ENCODE measurements at regions not wholly inside any gene's neighbourhood (a gene's known extent, or its start where the extent isn't known, plus 50 kb on each side); places are given as distances from the start of the nearest gene placed in this dataset.
A peak's percentile ranks its signal among the peaks of the same experiment; 100 is the strongest.

DNA sequence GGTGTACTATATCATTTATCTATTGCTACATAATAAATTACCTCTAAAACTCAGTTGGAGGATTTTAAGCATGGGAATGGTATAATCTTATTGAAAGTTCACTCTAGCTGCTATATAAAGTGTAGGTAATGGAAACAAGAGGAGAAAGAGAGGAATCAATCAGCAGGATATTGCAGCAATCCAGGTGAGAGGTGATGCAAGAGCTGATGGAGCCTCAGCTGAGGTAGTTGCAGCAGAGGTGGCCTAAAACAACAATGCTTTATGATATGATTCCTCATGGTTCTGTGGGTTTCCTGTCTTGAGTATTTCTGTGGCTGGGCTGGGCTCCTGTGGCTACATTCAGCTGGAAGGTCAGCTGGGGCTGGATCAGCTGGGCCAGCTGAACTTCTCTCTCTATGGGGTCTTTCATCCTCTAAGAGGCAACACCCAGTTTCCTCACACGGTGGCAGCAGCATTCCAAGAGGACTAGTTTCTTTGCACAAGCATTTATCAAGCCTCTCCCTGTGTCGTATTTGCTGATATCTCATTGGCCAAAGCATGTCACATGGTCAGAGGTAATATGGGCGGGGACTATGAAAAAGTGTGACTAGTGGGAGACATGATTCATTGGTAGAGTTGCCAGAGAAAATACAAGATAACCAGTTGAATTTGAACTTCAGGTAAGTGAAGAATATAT is 135.4 kb upstream of the LARGE1 start:
- no peak for DNase-seq

DNA sequence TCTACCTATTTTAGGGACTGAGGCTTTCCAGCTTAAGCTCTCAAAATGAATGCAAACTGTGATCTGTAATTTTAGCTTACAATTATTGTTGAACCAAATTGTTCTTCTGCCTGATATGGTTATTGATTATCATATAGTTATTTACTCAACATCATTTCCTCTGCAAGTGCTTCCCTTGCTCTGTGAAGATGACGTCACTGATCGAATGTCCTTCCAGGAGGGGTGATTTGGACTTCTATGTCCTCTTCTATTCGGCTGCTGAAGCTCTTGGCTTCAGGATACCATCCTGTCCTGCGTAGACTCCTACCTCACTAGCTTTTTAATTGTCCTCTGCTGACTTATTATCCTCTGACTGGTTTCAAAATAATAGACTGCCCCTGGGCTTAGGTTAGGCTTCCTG is 137.4 kb upstream of the LARGE1 start:
- no peak for DNase-seq

DNA sequence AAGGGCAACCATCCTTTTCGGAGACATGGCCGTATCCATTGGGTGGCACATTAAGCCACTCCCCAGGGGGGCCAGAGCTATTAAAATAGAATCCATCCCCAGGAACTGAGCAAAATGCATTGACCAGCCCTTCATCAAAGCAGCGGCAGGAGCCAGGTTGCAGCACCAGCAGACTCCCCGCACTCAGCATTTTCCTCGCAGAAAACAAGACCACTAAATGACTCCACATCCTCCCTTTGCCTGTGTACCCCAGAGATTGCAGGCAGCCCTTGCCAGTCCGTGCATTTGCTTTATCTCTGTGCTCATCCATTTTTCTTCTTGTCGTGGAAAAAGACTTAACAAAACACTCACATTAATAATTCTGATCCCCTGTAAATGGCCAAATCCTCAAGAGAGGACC is 144.4 kb upstream of the LARGE1 start:
- no peak for DNase-seq

DNA sequence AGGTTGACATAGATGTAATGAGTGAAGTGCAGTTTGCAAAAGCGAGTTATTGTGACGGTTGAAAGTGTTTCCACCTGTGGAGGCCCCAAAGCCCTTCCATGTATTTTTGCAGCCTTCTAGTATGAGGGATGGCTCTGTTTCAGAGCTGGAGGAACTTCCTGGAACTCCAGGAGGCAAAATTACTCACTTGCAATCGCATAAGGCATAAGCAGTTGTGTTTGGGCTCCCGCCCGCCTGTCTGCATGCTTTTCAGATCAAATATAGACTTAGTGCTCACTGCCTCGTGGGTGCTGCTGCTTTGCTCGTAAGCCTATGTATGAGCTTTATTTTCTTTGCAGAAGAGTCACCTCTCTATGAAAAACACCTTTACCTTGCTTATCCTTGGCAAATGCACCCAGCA is 146.8 kb upstream of the LARGE1 start:
- no peak for DNase-seq

DNA sequence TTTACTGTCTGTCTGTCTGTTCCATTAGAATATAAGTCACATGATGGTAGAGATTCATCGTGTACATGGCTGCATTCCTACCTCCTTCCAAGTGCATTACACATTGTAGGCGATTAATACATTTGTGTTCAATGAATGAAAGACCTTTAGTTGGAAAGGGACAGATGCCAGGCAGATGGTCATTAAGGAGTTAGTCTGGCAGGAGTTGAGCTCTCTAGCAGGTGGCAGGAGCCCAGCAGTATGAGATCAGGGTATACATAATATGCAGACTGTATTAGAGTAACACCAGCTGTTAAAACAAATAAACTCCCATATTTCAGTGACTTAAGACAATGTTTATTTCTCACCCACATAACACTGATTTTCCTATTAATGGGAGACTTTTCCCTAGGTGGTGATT is 147.7 kb upstream of the LARGE1 start:
- no peak for DNase-seq

DNA sequence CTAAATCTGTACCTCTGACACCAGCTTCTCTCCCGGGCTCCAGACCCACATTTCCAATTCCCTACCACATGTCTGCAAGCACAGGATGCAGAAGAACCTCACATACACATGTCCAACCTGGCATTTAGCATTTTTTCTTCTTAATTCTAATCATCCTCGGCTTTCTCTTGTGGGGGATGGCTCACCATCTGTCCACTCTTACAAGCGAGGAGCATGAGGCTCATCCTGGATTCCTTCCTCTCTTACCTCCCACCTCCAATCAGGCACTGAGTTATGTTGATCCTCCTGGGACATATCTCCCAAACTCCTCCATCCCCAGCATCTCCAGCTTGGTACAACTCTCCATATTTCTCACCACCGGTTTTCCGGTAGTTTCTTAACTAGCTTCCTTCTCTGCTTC is 149.8 kb upstream of the LARGE1 start:
- no peak for DNase-seq

DNA sequence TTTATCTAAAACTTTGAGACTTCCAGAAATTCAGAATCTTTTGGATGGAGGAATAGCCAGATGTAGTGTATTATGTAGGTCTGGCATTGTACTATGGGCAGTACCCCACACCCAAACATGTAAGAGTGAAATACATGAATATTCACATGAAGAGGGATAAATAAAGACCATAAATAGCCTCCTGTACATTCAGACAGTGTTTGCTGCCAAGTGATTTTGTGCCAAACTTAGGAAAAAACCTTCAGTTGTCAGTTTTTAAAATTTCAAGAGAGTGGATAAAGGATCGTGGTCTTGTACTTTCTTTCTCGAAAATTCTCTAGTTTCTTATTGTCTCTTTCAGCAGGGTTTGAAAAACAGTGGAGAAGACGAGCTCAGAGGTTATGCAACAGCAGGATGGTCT is 150.3 kb upstream of the LARGE1 start:
- DNase-seq, result no peak

DNA sequence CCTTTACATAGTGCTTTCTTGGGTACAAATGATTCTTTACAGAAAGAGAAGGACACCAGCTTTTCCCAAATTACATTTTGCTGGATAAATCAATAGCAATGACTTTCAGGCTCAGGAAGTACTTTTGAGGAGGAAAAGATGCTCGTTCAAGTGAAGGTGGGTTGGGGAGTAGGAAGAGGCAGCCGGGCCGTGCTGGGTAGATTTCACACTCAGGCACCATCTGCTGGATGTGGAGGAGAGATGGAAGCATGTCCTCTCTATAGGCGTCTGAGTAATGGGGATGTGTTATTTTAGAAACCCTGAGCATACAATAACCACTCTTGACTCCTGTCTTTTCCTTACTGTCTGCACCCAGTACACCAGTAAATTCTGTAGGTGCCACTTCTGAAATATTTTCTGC is 152.3 kb upstream of the LARGE1 start:
- DNase-seq, result no peak

DNA sequence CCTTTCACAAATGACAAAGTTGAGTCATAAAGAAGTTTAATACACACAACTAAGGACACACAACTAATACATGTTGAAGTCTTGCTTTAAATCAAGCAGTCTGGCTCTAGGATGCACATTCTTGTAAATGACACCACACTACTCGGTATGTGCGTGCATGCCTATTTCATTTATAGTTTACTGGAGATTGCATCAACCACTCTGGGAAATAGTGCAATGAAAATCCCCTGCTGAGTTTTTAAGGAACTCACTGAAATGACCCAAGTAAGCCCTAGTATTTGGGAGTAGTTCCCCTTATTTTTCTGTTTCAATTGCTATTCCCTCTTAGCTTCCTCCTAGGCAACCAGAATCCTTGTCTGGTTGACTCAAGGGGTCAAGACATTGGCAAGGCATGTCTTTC is 160.2 kb upstream of the LARGE1 start:
- no peak for DNase-seq

DNA sequence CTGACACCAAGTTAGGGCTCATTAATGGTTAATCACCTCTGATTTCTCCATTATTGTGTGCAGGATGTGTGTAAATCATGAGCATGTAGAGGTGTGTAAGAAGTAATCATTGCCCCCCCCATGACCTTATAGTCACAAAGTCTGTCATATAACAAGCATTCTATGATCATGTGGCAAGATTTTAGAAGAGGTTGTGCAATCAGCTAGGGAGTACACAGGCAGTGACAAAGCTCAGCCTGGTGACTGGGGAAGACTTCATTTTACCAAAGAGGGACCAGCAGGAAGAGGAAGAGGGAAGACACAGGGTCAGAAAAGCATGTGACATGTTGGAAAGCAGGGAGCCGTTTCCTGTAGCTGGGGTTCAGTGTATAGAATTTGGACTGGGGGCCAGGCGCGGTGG is 176.5 kb upstream of the LARGE1 start:
- DNase-seq, result no peak

DNA sequence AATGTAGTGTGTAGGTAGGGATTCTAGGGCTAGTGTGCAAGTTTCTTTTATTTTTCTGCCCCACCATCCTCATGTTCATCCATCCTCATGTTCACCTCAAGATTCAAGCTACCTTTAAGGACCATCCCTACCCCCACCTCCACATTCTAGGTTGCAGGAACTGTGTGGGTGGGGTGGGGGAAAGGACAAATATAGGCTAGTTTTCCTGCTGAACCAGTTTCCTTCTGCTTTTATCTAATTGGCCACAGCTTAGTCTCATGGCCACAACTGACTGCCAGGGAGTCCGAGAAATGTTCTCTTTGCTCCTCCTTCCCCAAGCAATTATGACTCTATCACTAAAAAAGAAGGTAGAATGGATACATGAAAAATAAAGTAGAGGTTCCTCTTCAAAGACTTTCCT is 179.0 kb upstream of the LARGE1 start:
- DNase-seq, result no peak

DNA sequence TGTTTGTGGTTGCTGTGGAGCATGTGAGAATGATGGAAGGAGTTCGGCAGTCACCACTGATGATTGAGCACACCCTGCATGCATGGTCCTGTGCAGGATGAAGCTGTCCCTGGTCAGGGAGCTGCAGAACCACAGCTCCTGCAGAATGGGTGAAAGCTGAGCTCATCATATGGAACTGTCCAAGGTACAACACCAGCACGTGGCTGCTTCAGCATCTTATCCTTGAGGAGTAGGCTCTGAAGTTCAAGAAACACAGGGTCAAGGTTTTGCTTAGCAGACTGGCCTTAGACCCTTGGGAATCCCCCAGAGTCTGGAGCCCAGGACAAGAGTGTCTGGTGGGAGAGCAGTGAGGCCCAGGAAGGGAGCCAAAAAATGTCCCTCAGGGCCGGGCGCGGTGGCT is 182.4 kb upstream of the LARGE1 start:
- DNase-seq, result no peak

DNA sequence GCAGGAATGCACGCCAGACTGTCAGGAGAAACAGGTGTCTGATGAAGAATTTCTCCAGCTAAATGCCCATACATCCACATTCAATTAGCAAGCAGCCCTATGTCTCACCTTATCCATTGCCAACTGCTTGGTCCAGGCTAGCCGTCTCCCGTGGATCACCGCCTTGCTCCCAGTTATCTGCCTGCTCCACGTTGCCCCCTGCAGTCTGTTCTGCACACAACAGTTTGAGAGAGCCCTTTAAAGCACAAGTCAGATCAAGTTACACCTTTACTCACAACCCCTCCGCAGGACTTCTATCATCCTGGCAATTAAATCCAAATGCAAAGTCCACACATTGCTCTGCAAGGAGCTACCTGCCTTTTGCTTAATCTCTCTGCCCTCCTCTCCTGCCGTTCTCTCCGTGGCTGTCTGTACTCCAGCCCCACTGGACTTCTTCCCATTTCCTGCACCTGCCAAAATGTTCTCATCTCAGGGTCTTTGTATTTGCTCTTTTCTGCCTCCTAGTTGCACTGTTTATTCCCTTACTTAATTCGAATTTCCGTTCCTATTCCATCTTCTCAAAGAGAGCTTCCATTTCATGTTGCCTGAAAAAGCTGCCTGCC is 185.3 kb upstream of the LARGE1 start:
- DNase-seq, result no peak

DNA sequence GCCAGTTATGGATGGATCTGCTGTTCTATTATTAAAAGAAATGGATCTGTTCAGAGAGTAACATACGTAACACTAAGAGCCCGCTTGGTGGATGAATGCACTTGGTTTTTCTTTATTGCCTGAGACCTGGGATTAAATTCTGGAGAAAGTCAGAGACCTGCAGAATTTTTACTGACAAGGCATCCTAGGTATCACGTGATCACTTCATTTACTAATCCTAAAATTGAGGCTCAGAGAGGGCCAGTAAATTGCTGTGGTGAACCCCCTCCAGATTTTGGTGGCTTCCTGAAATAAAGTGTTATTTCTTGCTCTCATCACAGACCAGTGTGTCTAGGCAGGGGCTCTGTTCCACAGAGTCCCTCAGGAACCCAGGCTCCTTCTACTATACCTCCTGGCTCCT is 187.9 kb upstream of the LARGE1 start:
- no peak for DNase-seq

DNA sequence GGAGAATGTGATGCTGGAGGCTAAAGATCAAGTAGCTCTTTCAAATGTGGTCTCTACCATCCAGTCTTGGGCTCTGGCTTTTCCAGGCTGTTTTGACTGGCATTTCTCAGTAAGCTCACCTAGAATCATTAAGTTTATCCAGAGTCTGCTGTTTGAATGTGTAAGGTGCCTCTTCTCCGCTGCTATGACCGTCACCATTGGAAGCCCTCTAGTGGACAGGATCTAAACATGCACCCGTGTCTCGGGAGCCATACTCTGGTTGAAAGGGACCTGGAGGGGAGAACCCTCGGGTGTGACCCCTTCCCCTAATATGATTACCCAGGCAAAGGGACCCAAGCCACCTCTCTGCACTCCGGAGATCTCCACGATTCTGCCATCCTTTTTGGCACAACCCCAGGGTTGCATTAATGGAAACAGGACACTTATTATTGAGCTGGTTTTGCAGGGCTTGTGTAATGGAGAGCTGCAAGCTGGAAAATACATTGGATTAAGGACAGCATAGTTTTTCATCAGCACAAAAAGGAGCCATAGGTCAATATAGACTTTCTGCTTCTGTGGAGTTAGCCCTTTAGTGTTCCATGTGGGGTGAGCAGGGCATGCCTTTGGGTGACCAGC is 191.0 kb upstream of the LARGE1 start:
- DNase-seq, result no peak

DNA sequence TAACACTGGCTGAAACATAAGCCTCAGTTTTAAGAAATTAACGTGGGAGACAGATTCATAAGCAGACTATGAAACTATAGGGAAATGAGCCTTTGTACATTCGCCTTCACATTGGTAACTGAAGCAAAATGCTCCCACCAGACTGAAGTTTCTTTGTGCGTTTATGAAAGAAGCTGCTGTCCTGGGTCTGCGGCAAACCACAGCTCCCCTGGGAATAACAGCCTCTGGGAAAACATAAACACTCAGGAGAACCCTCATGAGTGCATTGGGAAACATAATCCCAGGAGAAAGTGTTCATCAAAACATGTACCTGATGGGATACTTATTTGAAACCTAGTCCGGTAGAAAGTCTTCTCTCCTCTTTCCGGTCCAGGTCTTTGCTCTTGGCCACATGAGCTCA is 193.1 kb upstream of the LARGE1 start:
- peak; percentile 12 for DNase-seq

DNA sequence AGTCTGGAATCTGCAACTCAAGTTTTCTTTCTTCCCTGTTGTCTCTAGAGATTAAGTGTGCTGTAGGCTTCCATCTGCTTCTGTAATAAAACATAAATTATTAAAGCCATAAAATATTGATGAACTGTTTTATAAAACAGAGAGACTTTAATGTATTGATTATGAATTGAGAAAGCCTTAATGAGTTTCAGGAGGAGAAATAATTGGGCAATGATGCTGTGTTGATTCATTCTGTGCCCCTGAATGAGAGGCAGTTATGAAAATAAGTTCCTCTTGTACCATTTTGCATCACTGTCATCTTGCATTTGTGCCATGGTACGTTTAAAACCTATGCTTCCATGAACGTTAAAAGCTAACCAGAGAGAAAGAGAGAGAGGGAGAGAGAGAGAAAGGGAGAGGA is 194.1 kb upstream of the LARGE1 start:
- no peak for DNase-seq

DNA sequence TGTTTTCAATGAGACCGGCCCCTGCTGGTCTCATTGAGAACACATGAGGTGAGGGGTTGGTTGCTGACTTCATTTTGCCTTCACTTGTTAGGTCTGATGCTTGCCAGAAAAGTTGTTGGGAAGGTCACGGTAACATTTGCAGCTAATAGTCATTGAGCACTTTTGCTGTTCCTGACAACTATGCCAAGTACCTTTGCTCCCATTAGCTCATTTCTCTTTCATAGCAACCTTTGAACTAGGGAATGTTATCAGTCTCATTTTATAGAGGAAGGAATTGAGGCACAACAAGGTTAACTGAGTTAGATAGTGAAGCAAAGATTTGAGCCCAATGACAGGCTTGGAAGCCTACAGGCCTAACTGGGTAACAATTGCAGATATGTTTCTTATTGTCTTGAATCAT is 195.4 kb upstream of the LARGE1 start:
- DNase-seq, result no peak

DNA sequence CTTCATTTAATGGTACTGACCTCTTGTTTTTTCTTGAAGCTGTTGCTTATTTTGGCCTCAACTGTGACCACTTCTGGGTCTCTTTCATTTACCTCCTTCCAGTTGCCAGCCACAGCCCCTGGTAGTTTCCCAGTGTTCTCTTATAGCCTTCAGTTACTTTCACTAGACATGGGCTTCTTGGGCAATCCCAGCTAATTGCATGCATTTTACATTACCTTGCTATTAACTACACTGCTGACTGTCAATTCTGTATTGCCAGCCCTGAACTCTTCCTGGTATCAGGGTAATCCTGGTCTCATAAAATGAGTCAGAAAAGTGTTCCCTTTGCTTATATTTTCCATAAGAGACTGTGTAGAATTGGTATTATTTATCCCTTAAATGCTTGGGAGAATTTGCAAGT is 195.8 kb upstream of the LARGE1 start:
- no peak for DNase-seq

DNA sequence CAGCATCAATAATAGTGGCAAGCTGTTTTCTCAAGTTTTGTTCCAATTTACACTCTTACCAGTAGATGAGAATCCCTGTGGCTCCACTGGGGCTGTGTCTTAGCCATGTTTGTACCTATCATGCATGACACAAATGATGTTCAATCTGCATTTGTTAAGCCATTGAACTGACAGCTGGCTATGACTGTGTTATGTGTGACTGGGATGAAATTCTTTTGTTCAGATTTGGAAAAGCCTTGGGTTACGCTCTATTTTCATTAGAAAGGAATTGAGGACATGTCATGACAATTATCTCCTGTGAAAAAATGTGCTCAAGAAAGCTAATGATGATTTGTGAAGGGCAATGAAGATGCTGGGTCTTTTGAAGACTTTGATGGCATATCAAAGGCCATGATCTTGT is 201.8 kb upstream of the LARGE1 start:
- DNase-seq, result no peak

DNA sequence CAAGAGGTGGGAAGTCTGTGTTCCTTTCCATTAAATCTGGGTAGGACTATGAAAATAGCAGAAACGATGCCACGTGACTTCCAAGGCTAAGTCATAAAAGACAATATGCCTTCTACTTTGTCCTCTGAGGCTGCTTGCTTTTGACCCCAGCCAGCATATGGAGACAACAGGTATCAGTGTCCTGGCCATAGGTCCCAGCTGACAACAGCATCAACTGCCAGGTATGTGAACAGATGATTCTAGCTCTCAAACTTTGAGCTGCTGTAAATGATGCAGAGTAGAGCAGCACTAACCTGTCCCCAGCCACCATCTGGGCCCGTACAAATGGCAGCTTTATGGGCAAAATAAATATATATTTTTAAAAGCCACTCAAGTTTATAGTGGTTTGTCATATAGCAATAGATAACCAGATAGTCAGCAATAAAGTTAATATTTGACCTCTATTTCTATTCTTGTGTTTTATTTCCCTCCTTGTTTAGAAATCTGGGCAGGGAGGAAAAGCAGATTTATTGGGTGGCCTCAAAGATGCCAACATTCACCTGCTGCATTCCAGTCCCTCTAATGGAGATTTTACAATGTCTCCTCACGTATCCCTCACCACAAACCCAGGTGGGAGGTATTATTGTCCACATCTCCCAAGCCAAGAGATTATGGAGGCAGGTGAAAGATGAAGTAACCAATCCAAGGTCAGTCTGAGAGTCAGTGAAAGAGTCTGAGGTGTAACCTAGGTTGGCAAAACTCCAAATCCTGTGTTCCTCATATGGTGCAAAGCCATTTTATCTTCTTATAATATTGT is 209.6 kb upstream of the LARGE1 start:
- DNase-seq, result no peak

DNA sequence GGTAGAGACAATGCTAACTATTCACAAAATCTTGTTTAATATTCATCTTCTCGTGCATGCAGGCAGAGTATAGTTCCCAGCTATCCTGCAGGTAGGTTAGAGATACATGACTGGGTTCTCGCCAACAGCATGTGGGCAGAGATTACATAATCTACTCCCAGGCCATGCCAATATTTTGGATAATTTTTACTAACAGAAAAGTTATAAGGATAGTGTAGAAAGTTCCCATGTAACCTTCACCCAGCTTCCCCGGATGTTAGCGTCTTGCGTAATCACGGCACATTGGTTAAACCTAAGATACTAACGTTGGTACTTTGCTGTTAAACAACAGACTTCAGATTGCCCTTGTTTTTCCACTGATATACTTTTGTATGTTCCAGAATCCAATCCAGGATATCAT is 215.5 kb upstream of the LARGE1 start:
- DNase-seq, result no peak

DNA sequence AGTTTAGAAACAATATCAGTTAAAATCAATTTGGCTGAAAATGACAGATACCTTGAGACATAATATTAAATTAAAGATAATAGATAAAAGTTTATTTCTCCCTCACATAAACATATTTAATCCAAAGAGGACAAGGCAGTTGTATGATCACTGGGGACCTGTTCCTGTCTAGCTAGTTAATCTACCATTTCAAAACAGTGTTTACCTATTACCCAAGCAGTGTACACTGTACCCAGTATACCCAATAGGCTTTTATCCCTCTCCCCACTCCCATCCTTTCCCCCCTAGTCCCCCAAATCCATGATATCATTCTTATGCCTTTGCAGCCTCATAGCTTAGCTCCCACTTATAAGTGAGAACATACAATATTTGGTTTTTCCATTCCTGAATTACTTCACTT is 229.7 kb upstream of the LARGE1 start:
- DNase-seq, result no peak

DNA sequence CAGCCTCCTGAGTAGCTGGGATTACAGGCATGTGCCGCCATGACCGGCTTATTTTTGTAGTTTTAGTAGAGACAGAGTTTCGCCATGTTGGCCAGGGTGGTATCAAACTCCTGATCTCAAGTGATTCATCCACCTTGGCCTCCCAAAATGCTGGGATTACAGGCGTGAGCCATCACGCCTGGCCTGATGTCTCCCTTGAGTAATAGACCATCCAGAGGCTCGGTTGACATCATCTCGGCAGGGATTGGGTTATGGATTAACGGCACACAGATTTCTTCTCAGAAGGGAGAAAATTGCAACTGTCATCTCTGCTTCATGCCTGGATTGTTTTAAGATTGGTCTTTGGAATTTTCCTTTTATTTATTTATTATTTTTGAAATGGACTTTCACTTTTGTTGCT is 239.2 kb upstream of the LARGE1 start:
- DNase-seq, result no peak

All from NCI-H2107 (cell line).